Skin epidermis (tissue), 12 donors: ENCODE measurements at regions not wholly inside any gene's neighbourhood (a gene's known extent, or its start where the extent isn't known, plus 50 kb on each side); places are given as distances from the start of the nearest gene placed in this dataset.
"Not testable (repeated sequence)": the region's sequence is repeated elsewhere in the genome, so short reads cannot be mapped to it uniquely, and the experiment has no call there.

ENCODE experiments used
- H3K27ac ChIP-seq, 21 experiments: fragments of 200-600 bp; sonication (generic) in 11 of 21; one replicate each; pipeline ENCODE4 v1.5.0; 2020; ENCODE audit warnings: mild to moderate bottlenecking in 3 of 21, inconsistent platforms in 2 of 21, moderate library complexity in 2 of 21
- H3K4me3 ChIP-seq, 7 experiments: fragments of 200-600 bp; sonication (generic) in 2 of 7; one replicate each; pipeline ENCODE4 v1.5.0; 2020; ENCODE audit warnings: inconsistent platforms in 2 of 7, mild to moderate bottlenecking in 2 of 7, moderate library complexity in 1 of 7

DNA sequence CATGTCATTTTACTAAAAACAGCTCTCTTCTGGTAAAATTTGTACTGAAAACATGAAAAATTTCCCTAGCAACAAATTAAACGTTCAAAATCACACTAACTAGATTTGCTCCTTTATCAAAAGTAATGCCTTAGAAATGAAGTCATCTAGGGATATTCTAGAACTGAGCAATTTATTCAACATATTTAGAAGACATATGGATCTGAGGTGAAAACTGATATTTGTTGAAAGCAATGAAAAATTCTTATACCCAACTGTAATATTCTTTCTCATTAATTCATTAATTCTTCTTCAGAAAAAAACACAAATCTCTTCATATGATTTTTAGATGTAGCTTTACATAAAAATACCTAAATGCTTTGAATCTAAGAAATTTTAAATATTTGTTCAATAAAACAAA lies 604.9 kb downstream of the NR2F1-AS1 start:
- no peak overlapping the region for H3K4me3 ChIP-seq
- H3K27ac ChIP-seq, result no peak overlapping the region

DNA sequence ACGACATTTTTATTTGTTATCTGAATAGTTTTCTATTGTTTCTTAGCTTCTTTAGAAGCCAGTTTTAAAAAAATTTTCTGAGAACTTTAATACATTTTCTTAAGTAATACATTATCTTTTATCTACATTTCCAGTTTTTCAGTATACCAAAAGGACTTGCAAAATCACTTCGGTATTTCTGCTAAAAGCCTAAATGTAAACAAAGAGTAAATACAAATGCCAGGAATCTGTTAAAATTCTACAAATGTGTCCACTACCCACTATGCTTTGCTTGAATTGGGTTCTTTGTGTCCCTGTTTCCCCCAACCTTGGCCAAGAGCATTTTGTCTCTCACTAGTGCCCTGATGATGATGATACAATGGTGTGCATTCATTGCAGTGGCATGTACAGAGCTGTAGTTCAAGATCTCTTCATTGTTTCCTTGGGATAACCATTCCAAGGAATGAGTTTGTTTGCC lies 611.2 kb downstream of the NR2F1-AS1 start:
- no peak overlapping the region for H3K4me3 ChIP-seq
- no peak overlapping the region for H3K27ac ChIP-seq

DNA sequence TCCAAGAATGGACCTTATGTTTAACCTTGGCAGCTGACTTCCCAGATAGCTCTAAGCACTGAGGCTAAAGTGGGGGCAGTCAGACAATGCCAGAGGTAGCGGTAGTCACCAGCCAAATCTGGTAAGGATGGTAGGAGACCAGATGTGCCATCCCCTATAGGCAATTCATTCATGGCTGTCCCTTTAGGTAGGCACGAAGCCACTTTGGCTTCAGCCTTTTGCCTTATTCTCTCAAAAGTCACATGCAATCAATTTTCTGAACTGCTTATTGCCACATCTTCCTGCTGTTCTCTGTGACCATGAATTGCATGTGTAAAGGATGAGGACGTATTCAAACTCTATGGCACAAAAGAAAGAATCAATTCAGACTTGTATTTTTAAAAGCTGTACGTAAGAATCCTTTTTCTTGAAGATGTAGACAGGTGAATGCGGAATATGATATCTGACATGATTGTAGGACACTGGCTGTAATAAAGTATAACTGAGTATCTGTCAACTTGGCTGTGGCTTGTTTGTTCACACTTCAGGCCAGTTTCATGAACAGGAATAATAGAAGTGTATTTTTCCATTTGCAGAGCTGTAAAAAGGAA lies 611.7 kb downstream of the NR2F1-AS1 start:
- no peak overlapping the region for H3K27ac ChIP-seq
- no peak overlapping the region for H3K4me3 ChIP-seq

- Histone ChIP-seq H3K4me3 (no peak overlapping the region), H3K27ac (no peak overlapping the region)
Observed at GRCh38 chr5:92963800-92964199, 617.2 kb downstream of the NR2F1-AS1 start.

DNA sequence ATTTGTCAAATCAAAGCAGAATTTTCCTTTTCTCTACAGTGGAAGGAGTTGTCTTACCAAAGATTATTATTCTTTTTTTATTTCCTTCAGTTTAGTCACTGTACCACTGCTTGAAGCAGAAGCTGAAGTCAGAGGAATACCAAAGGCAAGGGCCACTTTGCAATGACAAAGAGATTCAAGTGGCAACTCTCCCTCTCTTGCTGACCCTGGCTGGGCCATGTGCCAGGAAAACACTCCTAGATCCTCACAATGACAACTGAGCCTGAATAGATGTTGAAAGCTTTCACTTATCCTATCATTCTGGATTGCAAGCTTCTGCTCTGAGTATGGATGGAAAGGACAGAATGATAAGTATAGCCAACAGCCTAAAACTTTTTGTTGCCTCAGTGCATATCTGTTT lies 618.3 kb downstream of the NR2F1-AS1 start:
- H3K4me3 ChIP-seq, result no peak overlapping the region
- no peak overlapping the region for H3K27ac ChIP-seq

DNA sequence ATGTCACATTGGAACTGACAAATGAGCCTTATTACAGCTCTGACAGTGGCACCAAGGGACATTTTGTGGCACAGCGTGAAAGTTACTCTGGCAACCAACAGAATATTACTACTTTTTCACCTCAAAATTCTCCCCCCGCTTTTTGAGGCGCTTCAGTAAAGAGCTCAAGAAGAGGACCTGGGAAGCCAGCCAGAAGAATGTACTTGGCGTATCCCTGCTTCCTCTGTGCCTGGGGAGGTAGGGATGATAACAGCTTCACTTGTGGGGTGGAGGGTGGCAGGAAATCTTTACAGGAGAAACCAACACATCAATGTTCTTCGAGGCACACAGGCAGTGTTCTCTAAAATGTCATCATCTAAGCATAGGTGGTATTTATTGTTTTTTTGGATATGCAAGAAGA lies 624.1 kb downstream of the NR2F1-AS1 start:
- Histone ChIP-seq H3K27ac (no peak overlapping the region), H3K4me3 (no peak overlapping the region)

DNA sequence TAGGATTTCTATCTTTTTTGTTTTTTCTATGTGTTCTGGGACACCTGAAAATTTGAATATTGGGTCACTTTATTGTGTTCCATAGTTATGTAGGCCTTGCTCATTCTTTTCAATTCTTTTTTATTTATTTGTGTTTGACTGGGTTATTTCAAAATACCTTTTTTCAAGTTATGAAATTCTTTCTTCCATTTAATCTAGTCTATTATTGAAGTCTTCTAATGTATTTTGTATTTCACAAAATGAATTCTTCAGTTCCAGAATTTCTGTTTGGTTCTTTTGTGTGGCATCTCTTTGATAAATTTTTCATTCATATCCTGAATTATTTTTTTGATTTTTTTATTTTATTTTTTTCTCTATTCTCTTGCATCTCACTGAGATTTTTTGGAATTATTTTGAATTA lies 628.8 kb downstream of the NR2F1-AS1 start:
- H3K4me3 ChIP-seq, result no peak overlapping the region
- no peak overlapping the region for H3K27ac ChIP-seq

GRCh38 chr5:92951746-92952145 lies 629.3 kb downstream of the NR2F1-AS1 start:
- H3K4me3 ChIP-seq, result no peak overlapping the region
- H3K27ac ChIP-seq, result no peak overlapping the region

DNA sequence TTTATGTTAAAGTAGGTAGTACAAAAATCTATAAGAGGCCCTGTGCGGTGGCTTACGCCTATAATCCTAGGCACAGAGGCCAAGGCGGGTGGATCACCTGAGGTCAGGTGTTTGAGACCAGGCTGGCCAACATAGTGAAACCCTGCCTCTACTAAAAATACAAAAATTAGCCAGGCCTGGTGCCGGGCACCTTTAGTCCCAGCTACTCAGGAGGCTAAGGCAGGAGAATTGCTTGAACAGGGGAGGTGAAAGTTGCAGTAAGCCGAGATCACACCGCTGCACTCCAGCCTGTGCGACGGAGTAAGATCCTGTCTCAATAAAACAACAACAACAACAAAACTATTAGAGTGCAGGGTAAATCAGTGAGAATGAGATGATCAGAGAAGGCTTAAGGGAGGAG lies 634.5 kb downstream of the NR2F1-AS1 start:
- H3K27ac ChIP-seq, result no peak overlapping the region
- H3K4me3 ChIP-seq, result no peak overlapping the region

DNA sequence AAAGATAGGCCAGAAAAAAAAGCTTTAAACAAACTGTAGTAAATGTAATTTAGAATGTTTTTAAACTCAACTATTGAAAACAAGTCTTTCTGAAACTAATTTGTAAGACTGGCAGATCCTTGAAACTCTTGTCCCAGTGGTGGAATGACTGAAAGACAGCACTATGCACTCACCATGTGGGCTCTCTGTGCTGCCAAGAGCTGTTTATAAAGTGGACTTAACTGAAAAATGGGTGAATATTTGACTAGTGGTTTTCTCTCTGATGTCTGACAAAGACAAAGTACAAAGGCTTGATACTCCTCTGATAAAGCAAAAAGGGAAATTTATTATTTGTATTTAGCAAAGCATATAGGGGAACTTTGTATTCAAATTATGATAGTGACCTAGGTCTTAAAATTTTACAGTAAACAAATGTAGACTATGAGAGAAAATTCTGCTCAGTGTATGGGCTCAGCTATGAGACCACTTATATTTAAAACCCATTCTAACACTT lies 635.4 kb downstream of the NR2F1-AS1 start:
- H3K4me3 ChIP-seq, result no peak overlapping the region
- peak overlapping the region in 1 of 21 experiments; percentile 25 for H3K27ac ChIP-seq

- no peak overlapping the region for H3K4me3 ChIP-seq
- H3K27ac ChIP-seq, result peak overlapping the region in 2 of 21 experiments; percentile 25 to 37
Observed at GRCh38 chr5:92944903-92945604, 636.0 kb downstream of the NR2F1-AS1 start.

- Histone ChIP-seq H3K4me3 (no peak overlapping the region), H3K27ac (peak overlapping the region in 1 of 21 experiments; percentile 37)
Observed at GRCh38 chr5:92944337-92944736, 636.7 kb downstream of the NR2F1-AS1 start.

GRCh38 chr5:92942762-92943161 lies 638.3 kb downstream of the NR2F1-AS1 start:
- Histone ChIP-seq H3K27ac (no peak overlapping the region), H3K4me3 (no peak overlapping the region)

DNA sequence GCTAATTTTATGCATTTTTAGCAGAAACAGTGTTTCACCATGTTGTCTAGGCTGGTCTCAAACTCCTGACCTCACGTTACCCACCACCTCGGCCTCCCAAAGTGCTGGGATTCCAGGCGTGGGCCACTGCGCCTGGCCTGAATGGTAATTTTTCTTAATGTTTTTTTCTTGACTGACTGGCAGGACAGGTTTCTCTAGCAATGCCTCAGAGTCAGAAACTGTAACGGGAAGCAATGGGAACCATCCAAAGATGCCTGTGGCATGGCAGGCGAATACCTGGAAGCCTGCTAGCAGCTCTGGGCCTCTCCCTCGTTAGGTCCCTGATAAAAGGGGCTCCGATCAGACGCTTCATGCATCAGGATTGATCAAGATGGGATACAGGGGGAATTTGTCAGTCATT lies 639.2 kb downstream of the NR2F1-AS1 start:
- no peak overlapping the region for H3K27ac ChIP-seq

DNA sequence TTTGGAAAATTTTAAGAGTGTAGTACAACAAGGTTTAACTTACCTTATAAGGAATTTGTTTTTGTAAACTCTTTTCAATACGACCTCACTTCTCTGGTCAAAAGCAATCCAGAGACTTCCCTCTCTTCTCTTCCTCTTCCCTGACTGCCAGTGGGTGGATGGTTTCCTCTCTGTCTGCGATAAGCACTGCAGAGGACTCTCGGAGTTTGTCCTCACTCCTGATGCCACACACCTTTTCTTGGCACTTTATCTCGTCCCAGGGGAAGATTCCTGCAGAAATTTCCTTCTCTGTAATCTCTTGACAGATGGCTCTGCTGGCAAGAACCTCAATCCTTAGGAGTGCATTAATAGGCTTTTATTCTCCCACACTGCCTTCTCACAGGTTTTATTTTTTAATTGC lies 641.6 kb downstream of the NR2F1-AS1 start:
- no peak overlapping the region for H3K27ac ChIP-seq

More for the DNA sequence above, 639.2 kb downstream of the NR2F1-AS1 start:
- H3K4me3 ChIP-seq, result no peak overlapping the region

GRCh38 chr5:92937396-92937795 lies 643.6 kb downstream of the NR2F1-AS1 start:
- not testable (repeated sequence) for H3K27ac ChIP-seq, H3K4me3 ChIP-seq

More for the DNA sequence above, 641.6 kb downstream of the NR2F1-AS1 start:
- H3K4me3 ChIP-seq, result no peak overlapping the region

GRCh38 chr5:92930057-92930456 lies 651.0 kb downstream of the NR2F1-AS1 start:
- Histone ChIP-seq H3K27ac (no peak overlapping the region), H3K4me3 (no peak overlapping the region)

- Histone ChIP-seq H3K4me3 (no peak overlapping the region), H3K27ac (no peak overlapping the region)
Observed at GRCh38 chr5:92927291-92927778, 653.7 kb downstream of the NR2F1-AS1 start.

- no peak overlapping the region for H3K4me3 ChIP-seq
- H3K27ac ChIP-seq, result no peak overlapping the region
Observed at GRCh38 chr5:92923885-92924284, 657.1 kb downstream of the NR2F1-AS1 start.

GRCh38 chr5:92922231-92922967 lies 658.6 kb downstream of the NR2F1-AS1 start:
- Histone ChIP-seq H3K4me3 (no peak overlapping the region), H3K27ac (no peak overlapping the region)

DNA sequence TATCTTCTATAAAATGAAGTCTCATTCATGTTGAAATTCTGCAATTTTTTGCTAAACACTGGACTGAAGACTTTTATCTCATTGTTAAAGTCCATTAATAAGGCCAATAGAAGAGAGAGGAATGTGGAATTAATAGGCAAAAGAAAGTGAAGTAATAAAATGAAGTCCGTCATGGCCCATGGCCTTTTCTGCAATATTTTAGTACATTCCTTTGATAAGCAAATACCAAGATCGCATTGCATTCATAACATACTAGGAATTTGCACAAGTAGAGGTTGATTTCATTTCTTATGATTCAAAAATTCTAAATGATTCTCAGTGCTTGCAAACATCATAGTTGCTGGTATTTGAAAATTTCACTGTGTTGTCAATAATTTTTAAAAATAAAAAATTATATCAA lies 664.0 kb downstream of the NR2F1-AS1 start:
- H3K27ac ChIP-seq, result no peak overlapping the region
- no peak overlapping the region for H3K4me3 ChIP-seq
